GM12878 (cell line): ENCODE measurements at regions not wholly inside any gene's neighbourhood (a gene's known extent, or its start where the extent isn't known, plus 50 kb on each side); places are given as distances from the start of the nearest gene placed in this dataset.

Experiments
- ATAC-seq: fragments of 200-7000 bp; cut with Tn5 transposase; 3 replicates; pipeline ENCODE4 v1.9.1; 2020; ENCODE audit warnings: mild to moderate bottlenecking, moderate library complexity
- BruUV-seq: library from RNA; stranded (reverse); fragments of 400-500 nt; replicated peaks from 2 replicates; lab custom pipeline; 2021; lab: Mats Ljungman, UMichigan
- CTCF ChIA-PET: fragments of 300-600 bp; sonication (Branson Sonifier 250); formaldehyde crosslinking; extraction: SDS; loops from one replicate; lab custom pipeline; 2021; ENCODE audit warnings: inconsistent platforms; lab: Yijun Ruan, JAX
- POLR2A ChIA-PET: fragments of 350-600 bp; formaldehyde crosslinking; extraction: SDS; loops from one replicate; lab custom pipeline; 2021; ENCODE audit warnings: inconsistent platforms; lab: Charles Lee
- RAD21 ChIA-PET: fragments of 300-600 bp; sonication (Branson Sonifier 250); formaldehyde crosslinking; loops from one replicate; lab custom pipeline; 2023; ENCODE audit warnings: antibody characterized with exemption; ENCODE audit not compliant: unreplicated experiment; lab: Charles Lee
- SMC1A ChIA-PET: fragments of 300-600 bp; sonication (Branson Sonifier 250); formaldehyde crosslinking; loops from one replicate; lab custom pipeline; 2023; ENCODE audit not compliant: unreplicated experiment, uncharacterized antibody; lab: Charles Lee
- DNase-seq: peaks from one replicate; pipeline ENCODE4 v3.0.0-alpha.2; 2011; ENCODE audit warnings: low read depth, low spot score
- FAIRE-seq: peaks from 3 replicates; lab custom pipeline; 2011; peaks lifted over from hg19 to GRCh38; lab: Jason Lieb, UNC
- H2AFZ ChIP-seq: 2 replicates; pipeline ENCODE4 v1.6.0; 2011; ENCODE audit warnings: low read depth, low read length, control low read depth; ENCODE audit not compliant: control insufficient read depth
- H3K27ac ChIP-seq: 2 replicates; pipeline ENCODE4 v1.5.1; 2011; ENCODE audit warnings: control low read depth; ENCODE audit not compliant: control insufficient read depth, insufficient read depth
- H3K27me3 ChIP-seq, 2 experiments: replicated peaks in 1 of 2; 2 replicates each; pipeline versions ENCODE4 v1.6.0 to v1.6.1; 2011; ENCODE audit warnings: low read length in 1 of 2; ENCODE audit not compliant: control insufficient read depth in 2 of 2, insufficient read depth in 2 of 2
- H3K36me3 ChIP-seq, 2 experiments: 2 replicates each; pipeline ENCODE4 v1.5.1; 2011; ENCODE audit warnings: low read length in 1 of 2; ENCODE audit not compliant: control insufficient read depth in 2 of 2, insufficient read depth in 2 of 2
- H3K4me1 ChIP-seq: 2 replicates; pipeline ENCODE4 v1.6.1; 2011; ENCODE audit warnings: mild to moderate bottlenecking, low read length, moderate library complexity, mixed read lengths; ENCODE audit not compliant: control insufficient read depth, insufficient read depth
- H3K4me2 ChIP-seq: 2 replicates; pipeline ENCODE4 v1.6.0; 2011; ENCODE audit warnings: control low read depth; ENCODE audit not compliant: control insufficient read depth, insufficient read depth
- H3K4me3 ChIP-seq: fragments of 200-600 bp; sonication (generic); 2 replicates; pipeline ENCODE4 v1.5.1; 2016
- H3K79me2 ChIP-seq: 2 replicates; pipeline ENCODE4 v1.6.0; 2011; ENCODE audit warnings: low read length; ENCODE audit not compliant: control insufficient read depth, insufficient read depth
- H3K9ac ChIP-seq: 2 replicates; pipeline ENCODE4 v1.8.0; 2011; ENCODE audit warnings: low read length, control low read depth, mixed read lengths; ENCODE audit not compliant: control insufficient read depth, insufficient read depth
- H3K9me3 ChIP-seq: replicated peaks from 3 replicates; pipeline ENCODE4 v1.5.1; 2011; ENCODE audit warnings: mild to moderate bottlenecking, low read length; ENCODE audit not compliant: control insufficient read depth, insufficient read depth
- H4K20me1 ChIP-seq: 2 replicates; pipeline ENCODE4 v1.6.0; 2011; ENCODE audit not compliant: control insufficient read depth, insufficient read depth
- CREM ChIP-seq: IDR thresholded peaks from 2 replicates; pipeline ENCODE4 v1.6.1; 2014; ENCODE audit warnings: antibody characterized with exemption, low read depth
- ELK1 ChIP-seq: IDR thresholded peaks from 2 replicates; pipeline ENCODE4 v1.6.1; 2012; ENCODE audit warnings: low read depth, low read length, improper control_type of control experiment
- HDGF ChIP-seq: fragments of 450-650 bp; IDR thresholded peaks from 2 replicates; pipeline ENCODE4 v1.6.1; 2016; ENCODE audit warnings: antibody characterized with exemption
- JUNB ChIP-seq: IDR thresholded peaks from 2 replicates; pipeline ENCODE4 v1.6.1; 2016; ENCODE audit warnings: antibody characterized with exemption, mild to moderate bottlenecking
- MLLT1 ChIP-seq: fragments of 450-650 bp; IDR thresholded peaks from 2 replicates; pipeline ENCODE4 v1.6.1; 2016; ENCODE audit warnings: mild to moderate bottlenecking
- NFXL1 ChIP-seq: fragments of 450-650 bp; IDR thresholded peaks from 2 replicates; pipeline ENCODE4 v1.6.1; 2017; ENCODE audit warnings: antibody characterized with exemption, mild to moderate bottlenecking, borderline replicate concordance
- POLR2A ChIP-seq: IDR thresholded peaks from 2 replicates; pipeline ENCODE4 v1.6.1; 2011; ENCODE audit warnings: low read depth, mild to moderate bottlenecking, low read length
- POU2F2 ChIP-seq: IDR thresholded peaks from 3 replicates; pipeline ENCODE4 v1.6.1; 2011; ENCODE audit warnings: low read depth, mild to moderate bottlenecking, low read length, borderline replicate concordance
- SMARCA5 ChIP-seq: fragments of 450-650 bp; IDR thresholded peaks from 2 replicates; pipeline ENCODE4 v1.6.1; 2017; ENCODE audit warnings: mild to moderate bottlenecking
- ZNF24 ChIP-seq: fragments of 450-650 bp; IDR thresholded peaks from 2 replicates; pipeline ENCODE4 v1.6.1; 2017; ENCODE audit warnings: antibody characterized with exemption, mild to moderate bottlenecking
- WGBS: methylation state at CpG from one replicate; pipeline ENCODE4 v1.1.6; 2016; ENCODE audit warnings: low lambda C conversion rate; ENCODE audit not compliant: insufficient replicate concordance, insufficient coverage; ENCODE audit errors: missing lambda C conversion rate; 5-methylcytosine and 5-hydroxymethylcytosine counted together
- in situ Hi-C: fragments of 300-500 bp; cut with MboI; formaldehyde crosslinking; loops from 9 replicates; pipeline ENCODE4 v1.14.3; 2018; ENCODE audit warnings: mixed read lengths
- intact Hi-C: fragments of 100-400 bp; cut with micrococcal nuclease; formaldehyde crosslinking; loops from one replicate; pipeline ENCODE4 v1.14.2; 2022; ENCODE audit not compliant: unreplicated experiment

- TF ChIP-seq CREM, result no peak
- TF ChIP-seq, all 136 proteins: peak for 0
Observed at GRCh38 chr22:48558016-48558415, 1269.7 kb downstream of the BRD1 start (continued).

GRCh38 chr22:48557473-48557872, 1270.2 kb downstream of the BRD1 start:
- H4K20me1 ChIP-seq, result no peaks in the 10 kb centered on the region
- in situ Hi-C loops (no loop called here), intact Hi-C loops (no loop called here)
- ChIA-PET SMC1A (no interaction called here), RAD21 (no interaction called here), CTCF (no interaction called here), POLR2A (no interaction called here)
- FAIRE-seq, result no peak
- H3K27me3 ChIP-seq, result no peaks in the 10 kb centered on the region
- no peak for DNase-seq
- BruUV-seq, result no TSS peak
- no peak overlapping the region for H2AFZ ChIP-seq
- H3K36me3 ChIP-seq, result no peaks in the 10 kb centered on the region
- no peak overlapping the region for H3K4me2 ChIP-seq
- WGBS, result 21% methylated on average over 11 of the region's 11 CpGs
- H3K27ac ChIP-seq, result no peak overlapping the region
- H3K4me3 ChIP-seq, result no peak overlapping the region
- no peak for ATAC-seq
- H3K9ac ChIP-seq, result no peak overlapping the region
- no peak for TF ChIP-seq ZNF24
- TF ChIP-seq NFXL1, result no peak
- TF ChIP-seq POLR2A, result no peak
- TF ChIP-seq POU2F2, result no peak
- TF ChIP-seq MLLT1, result no peak
- TF ChIP-seq JUNB, result no peak
- TF ChIP-seq HDGF, result no peak
- no peak for TF ChIP-seq SMARCA5
- no peak for TF ChIP-seq ELK1
- peaks cover 2% of the 10 kb centered on the region; the same call in 1 of the 3 replicates for H3K9me3 ChIP-seq
- no peaks in the 10 kb centered on the region for H3K79me2 ChIP-seq
- H3K4me1 ChIP-seq, result no peaks in the 10 kb centered on the region
